CD4-positive, alpha-beta T cell (primary cell): ENCODE measurements at regions not wholly inside any gene's neighbourhood (a gene's known extent, or its start where the extent isn't known, plus 50 kb on each side); places are given as distances from the start of the nearest gene placed in this dataset.

ENCODE experiments used
- ATAC-seq: fragments of 200-7000 bp; cut with Tn5 transposase; one replicate; pipeline ENCODE4 v1.10.0; 2022; ENCODE audit warnings: mild to moderate bottlenecking; ENCODE audit not compliant: poor library complexity
- CTCF ChIA-PET: fragments of 350-600 bp; sonication (Branson Sonifier 250); formaldehyde crosslinking; loops from one replicate; lab custom pipeline; 2021; ENCODE audit warnings: antibody characterized with exemption, inconsistent platforms; lab: Charles Lee
- POLR2A ChIA-PET: fragments of 350-600 bp; sonication (Branson Sonifier 250); formaldehyde crosslinking; loops from one replicate; lab custom pipeline; 2021; ENCODE audit warnings: antibody characterized with exemption, inconsistent platforms; lab: Charles Lee
- DNase-seq, 14 experiments: peaks; one replicate each; pipeline ENCODE4 v3.0.0-alpha.2; 2013 to 2020; ENCODE audit warnings: mixed read lengths in 2 of 14
- H3K27ac ChIP-seq, 2 donors: one replicate each; pipeline versions ENCODE4 v1.5.1 to v1.7.0; 2013; ENCODE audit warnings: low read length in 2 of 2, low read depth in 1 of 2, mild to moderate bottlenecking in 1 of 2
- H3K27me3 ChIP-seq, 2 experiments: 1 replicate in 1 of 2; 2 replicates in 1 of 2; pipeline versions ENCODE4 v1.6.1 to v1.7.0; 2013; ENCODE audit warnings: low read length in 2 of 2, control low read depth in 1 of 2, mild to moderate bottlenecking in 1 of 2, moderate library complexity in 1 of 2; ENCODE audit not compliant: insufficient read depth in 2 of 2, control insufficient read depth in 1 of 2
- H3K36me3 ChIP-seq: one replicate; pipeline ENCODE4 v1.6.1; 2013; ENCODE audit warnings: low read length, control low read depth; ENCODE audit not compliant: insufficient read depth
- H3K4me1 ChIP-seq: one replicate; pipeline ENCODE4 v1.6.1; 2013; ENCODE audit warnings: low read length, control low read depth; ENCODE audit not compliant: insufficient read depth
- H3K4me3 ChIP-seq: one replicate; pipeline ENCODE4 v1.5.1; 2013; ENCODE audit warnings: mild to moderate bottlenecking, low read length, moderate library complexity
- H3K9me3 ChIP-seq, 2 experiments: 1 replicate in 1 of 2; 2 replicates in 1 of 2; pipeline versions ENCODE4 v1.6.1 to v1.7.0; 2013; ENCODE audit warnings: low read length in 2 of 2, mild to moderate bottlenecking in 2 of 2, control low read depth in 1 of 2, moderate library complexity in 1 of 2; ENCODE audit not compliant: control insufficient read depth in 1 of 2, insufficient read depth in 1 of 2
- H3K27ac Mint-ChIP-seq: one replicate; pipeline ENCODE4 v1.8.0; 2020; ENCODE audit warnings: mixed read lengths
- H3K27me3 Mint-ChIP-seq: one replicate; pipeline ENCODE4 v1.8.0; 2021; ENCODE audit warnings: mixed read lengths
- H3K36me3 Mint-ChIP-seq: one replicate; pipeline ENCODE4 v1.8.0; 2021; ENCODE audit warnings: low read depth, mixed read lengths
- H3K4me1 Mint-ChIP-seq: one replicate; pipeline ENCODE4 v1.8.0; 2021; ENCODE audit warnings: low read depth, mixed read lengths
- H3K4me3 Mint-ChIP-seq: one replicate; pipeline ENCODE4 v1.8.0; 2020; ENCODE audit warnings: mild to moderate bottlenecking, mixed read lengths
- H3K9me3 Mint-ChIP-seq: one replicate; pipeline ENCODE4 v1.8.0; 2020; ENCODE audit warnings: mixed read lengths
- CTCF ChIP-seq: fragments of 200-600 bp; IDR thresholded peaks from one replicate; pipeline ENCODE4 v1.8.0; 2022; ENCODE audit warnings: antibody characterized with exemption, mild to moderate bottlenecking
- intact Hi-C, 2 experiments: fragments of 100-400 bp; cut with DNase I in 1 of 2; cut with micrococcal nuclease in 1 of 2; formaldehyde crosslinking; loops; one replicate each; pipeline versions ENCODE4 v1.15.1 to v1.9.0; 2023 to 2025; cut with DNase I, micrococcal nuclease

GRCh38 chr2:18243816-18244215 is 316.6 kb downstream of the RDH14 start:
- ATAC-seq (no peak), DNase-seq (no peak)
- Histone ChIP-seq H3K36me3 (no peaks in the 10 kb centered on the region), H3K4me3 (no peak overlapping the region), H3K9me3 (no peaks in the 10 kb centered on the region), H3K27ac (no peak overlapping the region), H3K27me3 (no peaks in the 10 kb centered on the region), H3K4me1 (no peaks in the 10 kb centered on the region)
- Mint-ChIP-seq H3K27me3 (peaks cover 5% of the 10 kb centered on the region), H3K9me3 (no peaks in the 10 kb centered on the region), H3K4me3 (no peak overlapping the region), H3K4me1 (no peaks in the 10 kb centered on the region), H3K36me3 (no peaks in the 10 kb centered on the region), H3K27ac (no peak overlapping the region)
- ChIA-PET POLR2A (no interaction called here), CTCF (no interaction called here)
- no peak for TF ChIP-seq CTCF
- intact Hi-C loops = no loop called here

GRCh38 chr2:18242716-18243115 is 317.7 kb downstream of the RDH14 start:
- H3K4me1 Mint-ChIP-seq = no peaks in the 10 kb centered on the region
- H3K4me3 Mint-ChIP-seq = no peak overlapping the region
- POLR2A ChIA-PET = no interaction called here
- peaks cover 5% of the 10 kb centered on the region for H3K27me3 Mint-ChIP-seq
- Histone ChIP-seq H3K27ac (no peak overlapping the region), H3K36me3 (no peaks in the 10 kb centered on the region), H3K4me1 (no peaks in the 10 kb centered on the region), H3K4me3 (no peak overlapping the region), H3K9me3 (no peaks in the 10 kb centered on the region), H3K27me3 (no peaks in the 10 kb centered on the region)
- CTCF ChIA-PET = no interaction called here
- no peaks in the 10 kb centered on the region for H3K9me3 Mint-ChIP-seq
- intact Hi-C loops = no loop called here
- no peak for TF ChIP-seq CTCF
- ATAC-seq (no peak), DNase-seq (no peak)
- no peak overlapping the region for H3K27ac Mint-ChIP-seq
- no peaks in the 10 kb centered on the region for H3K36me3 Mint-ChIP-seq

GRCh38 chr2:18238209-18238608 is 322.2 kb downstream of the RDH14 start:
- DNase-seq (no peak), ATAC-seq (no peak)
- Histone ChIP-seq H3K4me1 (no peaks in the 10 kb centered on the region), H3K27ac (no peak overlapping the region), H3K4me3 (no peak overlapping the region), H3K27me3 (no peaks in the 10 kb centered on the region), H3K36me3 (no peaks in the 10 kb centered on the region), H3K9me3 (no peaks in the 10 kb centered on the region)
- Mint-ChIP-seq H3K4me3 (no peak overlapping the region), H3K27ac (no peak overlapping the region), H3K9me3 (no peaks in the 10 kb centered on the region), H3K27me3 (no peaks in the 10 kb centered on the region), H3K36me3 (no peaks in the 10 kb centered on the region), H3K4me1 (no peaks in the 10 kb centered on the region)
- CTCF ChIA-PET = no interaction called here
- no peak for TF ChIP-seq CTCF
- POLR2A ChIA-PET = no interaction called here
- intact Hi-C loops = no loop called here
